ENCODE measurements at regions not wholly inside any gene's neighbourhood (a gene's known extent, or its start where the extent isn't known, plus 50 kb on each side); places are given as distances from the start of the nearest gene placed in this dataset.

DNA sequence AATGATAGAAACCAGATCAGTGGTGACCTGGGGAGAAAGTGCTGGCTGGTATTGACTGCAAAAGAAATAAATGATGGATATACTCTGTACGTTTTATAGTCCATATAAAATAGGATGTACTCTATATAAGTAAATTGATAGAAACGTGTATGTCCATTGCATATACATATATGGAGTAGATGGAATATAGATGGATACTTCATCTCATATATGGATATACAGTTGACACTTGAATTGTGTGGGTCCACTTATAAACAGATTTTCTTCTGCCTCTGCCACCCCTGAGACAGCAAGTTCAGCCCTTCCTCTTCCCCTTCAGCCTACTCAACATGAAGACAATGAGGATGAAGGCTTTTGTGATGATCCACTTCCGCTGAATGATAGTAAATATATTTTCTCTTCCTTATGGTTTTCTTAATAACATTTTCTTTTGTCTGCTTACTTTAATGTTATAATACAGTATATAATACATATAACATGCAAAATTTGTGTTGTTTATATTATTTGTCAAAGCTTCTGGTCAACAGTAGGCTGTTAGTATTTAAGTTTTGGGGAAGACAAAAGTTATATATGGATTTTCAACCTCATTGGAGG lies 76.1 kb upstream of the MYCN start:
- no peaks in the 10 kb centered on the region for H3K4me1 Mint-ChIP-seq
- H3K4me3 Mint-ChIP-seq, result no peak overlapping the region
- H3K27ac Mint-ChIP-seq, result no peak overlapping the region
- H3K27me3 Mint-ChIP-seq, result peaks cover 0 to 5% of the 10 kb centered on the region in 2 donors
- H3K36me3 Mint-ChIP-seq, result no peaks in the 10 kb centered on the region
- H3K9me3 Mint-ChIP-seq, result peaks cover 0 to 5% of the 10 kb centered on the region in 2 donors
- ATAC-seq (replicated peaks), result no peak
- DNase-seq, result no peak

DNA sequence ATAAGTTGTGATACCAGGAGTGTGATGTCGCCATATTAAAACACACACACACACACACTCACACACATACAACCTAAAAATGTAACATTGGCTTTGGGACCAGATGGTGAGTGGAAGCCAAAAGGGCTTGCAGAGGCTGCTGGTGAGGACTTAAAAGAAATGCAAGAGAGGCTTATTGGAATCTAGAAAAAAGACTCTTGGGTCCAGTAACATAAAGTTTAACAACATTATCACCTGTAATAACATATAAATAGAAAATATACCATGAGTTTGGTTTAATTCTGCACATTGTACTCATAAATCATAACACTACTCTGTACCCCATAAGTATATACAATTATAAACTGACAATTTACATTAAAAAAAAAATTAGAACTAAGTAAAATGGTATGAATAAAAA lies 74.4 kb upstream of the MYCN start:
- Mint-ChIP-seq H3K27me3 (peaks cover 0 to 5% of the 10 kb centered on the region in 2 donors), H3K36me3 (no peaks in the 10 kb centered on the region)

DNA sequence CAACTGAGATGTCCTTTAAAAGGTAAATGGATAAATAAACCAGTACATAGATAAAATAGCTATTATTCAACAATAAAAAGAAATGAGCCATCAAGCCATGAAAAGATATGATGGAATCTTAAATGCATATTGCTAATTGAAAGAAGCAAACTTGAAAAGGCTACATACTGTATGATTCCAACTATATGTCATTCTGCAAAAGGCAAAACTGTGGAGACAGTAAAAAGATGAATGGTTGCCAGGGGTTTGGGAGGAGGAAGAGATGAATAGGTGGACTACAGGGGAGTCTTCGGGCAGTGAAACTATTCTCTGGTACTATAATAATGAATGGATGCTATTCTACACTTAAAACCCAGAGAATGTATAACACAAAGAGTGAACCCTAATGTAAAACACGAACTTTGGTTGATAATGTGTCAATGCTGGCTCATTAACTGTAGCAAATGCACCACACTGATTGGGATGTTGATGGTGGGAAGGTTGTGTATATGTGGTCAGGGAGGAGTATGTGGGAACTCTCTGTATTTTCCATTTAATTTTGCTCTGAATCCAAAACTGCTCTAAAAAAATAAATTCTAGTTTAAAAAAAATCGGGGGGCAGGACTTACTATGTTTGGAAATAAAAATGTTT lies 73.7 kb upstream of the MYCN start:
- Mint-ChIP-seq H3K9me3 (peaks cover 7 to 11% of the 10 kb centered on the region in 2 donors), H3K4me1 (no peaks in the 10 kb centered on the region), H3K4me3 (no peak overlapping the region), H3K27me3 (peaks cover 0 to 5% of the 10 kb centered on the region in 2 donors), H3K36me3 (no peaks in the 10 kb centered on the region), H3K27ac (no peak overlapping the region)
- no peak for ATAC-seq (replicated peaks)
- DNase-seq, result no peak

More for the DNA sequence above, 74.4 kb upstream of the MYCN start:
- H3K4me3 Mint-ChIP-seq, result no peak overlapping the region
- peaks cover 2 to 7% of the 10 kb centered on the region in 2 donors for H3K9me3 Mint-ChIP-seq
- H3K4me1 Mint-ChIP-seq, result no peaks in the 10 kb centered on the region
- ATAC-seq (replicated peaks) (no peak), DNase-seq (no peak)
- H3K27ac Mint-ChIP-seq, result no peak overlapping the region

DNA sequence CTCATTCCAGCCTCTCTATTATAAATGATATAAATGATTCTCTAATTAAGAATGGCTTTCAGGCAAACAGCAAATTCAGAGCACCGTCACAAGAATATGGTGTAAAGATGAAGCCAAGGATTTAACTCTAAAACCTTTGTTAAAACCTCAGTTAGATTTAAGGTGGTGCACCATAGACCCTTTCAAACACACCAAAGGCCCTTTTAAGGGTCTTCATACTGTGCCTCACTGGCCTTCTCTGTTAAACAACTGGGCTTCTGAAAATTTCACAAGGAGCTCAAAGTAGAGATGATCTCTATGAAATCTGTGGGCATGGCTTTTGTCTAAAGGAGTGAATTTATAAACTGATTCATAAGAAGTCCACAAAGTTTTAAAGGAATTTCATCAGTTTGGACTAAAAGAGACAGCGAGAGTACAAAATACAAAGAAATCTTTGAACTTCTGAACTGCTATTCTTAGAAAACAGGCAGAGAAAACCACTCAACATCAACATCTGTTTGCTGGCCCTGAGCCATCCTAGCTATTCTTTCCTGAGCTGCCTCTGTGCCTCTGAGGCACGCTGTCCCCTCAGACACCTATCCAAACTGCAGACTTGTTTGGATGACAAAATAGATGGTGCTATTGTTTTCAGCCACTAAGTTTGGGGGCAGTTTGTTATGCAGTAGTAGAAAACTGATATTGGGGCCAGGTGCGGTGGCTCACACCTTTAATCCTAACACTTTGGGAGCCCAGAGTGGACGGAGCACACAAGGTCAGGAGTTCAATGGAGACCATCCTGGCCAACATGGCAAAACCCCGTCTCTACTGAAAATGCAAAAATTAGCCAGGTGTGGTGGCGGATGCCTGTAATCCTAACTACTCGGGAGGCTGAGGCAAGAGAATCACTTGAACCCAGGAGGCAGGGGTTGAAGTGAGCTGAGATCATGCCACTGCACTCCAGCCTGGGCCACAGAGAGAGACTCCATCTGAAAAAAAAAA lies 72.9 kb upstream of the MYCN start:
- Mint-ChIP-seq H3K36me3 (no peaks in the 10 kb centered on the region), H3K27me3 (peaks cover 0 to 5% of the 10 kb centered on the region in 2 donors), H3K4me1 (no peaks in the 10 kb centered on the region), H3K4me3 (no peak overlapping the region), H3K27ac (no peak overlapping the region), H3K9me3 (peaks cover 8 to 12% of the 10 kb centered on the region in 2 donors)
- no peak for ATAC-seq (replicated peaks)
- no peak for DNase-seq

DNA sequence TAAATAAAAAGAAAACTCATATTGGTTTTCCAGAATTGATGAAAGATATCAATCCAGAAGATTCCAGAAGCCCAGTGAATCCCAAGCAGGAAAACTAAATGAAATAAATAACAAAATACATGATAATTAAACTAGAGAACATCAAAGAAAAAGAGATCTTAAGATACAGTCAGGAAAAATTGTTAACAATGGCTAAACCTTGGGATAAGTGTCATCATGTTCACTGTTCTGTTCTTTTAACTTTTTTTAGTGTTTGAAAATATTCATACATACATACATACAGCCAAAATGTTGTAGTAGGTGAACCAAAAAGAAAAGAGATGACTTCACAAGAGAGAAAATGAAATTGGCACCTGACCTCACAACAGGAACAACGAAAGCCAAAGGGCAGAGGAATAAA lies 72.2 kb upstream of the MYCN start:
- Mint-ChIP-seq H3K36me3 (no peaks in the 10 kb centered on the region), H3K9me3 (peaks cover 10 to 13% of the 10 kb centered on the region in 2 donors), H3K4me1 (no peaks in the 10 kb centered on the region), H3K27ac (no peak overlapping the region), H3K4me3 (no peak overlapping the region), H3K27me3 (no peaks in the 10 kb centered on the region)
- ATAC-seq (replicated peaks) (no peak), DNase-seq (no peak)

DNA sequence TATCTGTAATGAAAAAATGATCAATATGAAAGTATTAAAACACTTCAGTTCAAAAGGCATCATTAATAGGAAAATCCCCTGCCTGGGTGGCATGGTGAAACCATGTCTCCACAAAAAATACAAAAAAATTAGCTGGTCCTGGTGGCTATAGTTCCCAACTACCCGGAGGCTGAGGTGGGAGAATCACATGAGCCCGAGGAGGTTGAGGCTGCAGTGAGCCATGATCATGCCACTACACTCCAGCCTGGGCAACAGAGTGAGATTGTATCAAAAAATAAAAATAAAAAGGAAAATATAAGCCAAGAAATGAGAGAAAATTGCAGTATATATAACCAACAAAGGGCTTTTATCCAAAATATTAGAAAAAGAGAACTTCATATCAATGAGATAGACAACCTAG lies 71.6 kb upstream of the MYCN start:
- H3K27ac Mint-ChIP-seq, result no peak overlapping the region

DNA sequence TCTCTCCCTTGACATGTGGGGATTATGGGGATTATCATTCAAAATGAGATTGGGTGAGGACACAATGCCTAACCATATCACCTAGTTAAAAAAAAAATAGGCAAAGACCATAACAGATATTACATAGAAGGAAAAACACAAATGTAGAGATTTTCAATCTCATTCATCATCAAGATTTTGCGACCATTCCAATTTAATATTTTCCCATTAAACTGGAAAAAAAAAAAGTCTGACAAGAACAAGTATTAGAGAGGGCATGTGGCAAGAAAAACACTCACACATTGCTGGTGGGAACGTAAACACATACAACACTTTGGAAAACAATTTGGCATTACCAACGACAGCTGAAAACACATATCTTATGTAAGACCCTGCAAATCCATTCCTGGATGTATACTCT lies 71.0 kb upstream of the MYCN start:
- no peak for DNase-seq
- H3K4me3 Mint-ChIP-seq, result no peak overlapping the region
- peaks cover 10 to 13% of the 10 kb centered on the region in 2 donors for H3K9me3 Mint-ChIP-seq
- H3K27ac Mint-ChIP-seq, result no peak overlapping the region
- H3K36me3 Mint-ChIP-seq, result no peaks in the 10 kb centered on the region
- no peaks in the 10 kb centered on the region for H3K4me1 Mint-ChIP-seq
- ATAC-seq (replicated peaks), result no peak
- H3K27me3 Mint-ChIP-seq, result no peaks in the 10 kb centered on the region

More for the DNA sequence above, 71.6 kb upstream of the MYCN start:
- H3K4me3 Mint-ChIP-seq, result no peak overlapping the region
- ATAC-seq (replicated peaks), result no peak
- H3K4me1 Mint-ChIP-seq, result no peaks in the 10 kb centered on the region
- H3K36me3 Mint-ChIP-seq, result no peaks in the 10 kb centered on the region
- peaks cover 10 to 13% of the 10 kb centered on the region in 2 donors for H3K9me3 Mint-ChIP-seq
- no peak for DNase-seq
- no peaks in the 10 kb centered on the region for H3K27me3 Mint-ChIP-seq

DNA sequence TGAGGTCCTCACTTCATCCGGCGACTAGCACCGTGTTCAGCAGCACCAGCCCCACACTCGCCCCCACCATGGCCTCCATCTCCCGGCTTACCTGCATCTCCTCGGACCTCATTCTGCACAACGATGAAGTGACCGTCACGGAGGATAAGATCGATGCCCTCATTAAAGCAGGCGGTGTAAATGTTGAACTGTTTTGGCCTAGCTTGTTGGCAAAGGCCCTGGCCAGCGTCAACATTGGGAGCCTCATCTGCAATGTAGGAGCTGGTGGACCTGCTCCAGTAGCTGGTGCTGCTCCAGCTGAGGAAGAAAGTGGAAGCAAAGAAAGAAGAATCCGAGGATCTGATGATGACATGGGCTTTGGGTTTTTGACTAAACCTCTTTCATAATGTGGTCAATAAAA lies 70.5 kb upstream of the MYCN start:
- H3K4me3 Mint-ChIP-seq, result no peak overlapping the region
- H3K9me3 Mint-ChIP-seq, result peaks cover 10 to 13% of the 10 kb centered on the region in 2 donors
- H3K4me1 Mint-ChIP-seq, result no peaks in the 10 kb centered on the region
- DNase-seq, result no peak
- H3K36me3 Mint-ChIP-seq, result no peaks in the 10 kb centered on the region
- H3K27ac Mint-ChIP-seq, result no peak overlapping the region
- H3K27me3 Mint-ChIP-seq, result no peaks in the 10 kb centered on the region
- no peak for ATAC-seq (replicated peaks)

DNA sequence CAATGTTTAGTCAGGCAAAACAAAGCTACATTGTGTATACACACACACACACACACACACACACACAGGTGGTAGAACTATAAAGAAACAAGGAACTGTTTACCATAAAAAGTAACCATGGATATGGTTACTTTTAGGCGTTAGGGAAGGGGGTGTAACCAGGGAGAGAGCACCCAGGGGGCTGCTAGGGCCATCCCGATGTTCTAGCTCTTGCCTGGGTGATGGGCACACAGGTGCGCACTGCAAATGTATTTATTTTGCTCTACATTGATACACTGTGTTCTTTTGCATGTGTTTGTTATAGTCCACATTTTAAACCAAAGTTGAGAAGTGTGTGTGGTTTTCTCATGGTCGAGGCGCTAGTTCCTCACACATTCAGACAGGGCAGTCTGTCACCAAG lies 69.8 kb upstream of the MYCN start:
- Mint-ChIP-seq H3K9me3 (peaks cover 10 to 13% of the 10 kb centered on the region in 2 donors), H3K4me3 (no peak overlapping the region), H3K27me3 (no peaks in the 10 kb centered on the region), H3K27ac (no peak overlapping the region), H3K36me3 (no peaks in the 10 kb centered on the region), H3K4me1 (no peaks in the 10 kb centered on the region)
- DNase-seq (no peak), ATAC-seq (replicated peaks) (no peak)

DNA sequence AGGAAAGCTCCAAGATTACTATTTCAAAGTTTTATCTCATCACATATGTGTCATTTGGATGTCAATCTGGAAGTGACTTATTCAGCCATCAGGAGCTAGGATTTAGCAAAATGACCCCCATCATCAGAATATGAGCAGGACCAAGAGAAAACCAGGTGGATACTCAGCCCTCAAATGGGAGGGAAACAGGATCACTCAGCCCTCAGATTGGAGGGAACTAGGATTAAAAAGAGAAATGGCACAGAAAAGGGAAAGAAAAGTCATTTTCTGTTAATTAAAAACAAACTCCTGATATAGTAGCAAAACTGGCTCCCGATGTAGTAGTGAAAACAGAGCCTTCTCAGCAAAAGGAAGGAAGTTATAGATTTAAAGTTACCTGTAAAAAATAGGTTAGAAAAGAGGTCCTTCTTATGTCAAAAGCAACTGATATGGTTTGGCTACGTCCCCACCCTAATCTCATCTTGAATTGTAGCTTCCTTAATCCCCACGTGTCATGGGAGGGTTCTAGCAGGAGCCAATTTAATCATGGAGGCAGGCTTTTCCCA lies 69.0 kb upstream of the MYCN start:
- no peaks in the 10 kb centered on the region for H3K4me1 Mint-ChIP-seq
- no peak overlapping the region for H3K4me3 Mint-ChIP-seq

DNA sequence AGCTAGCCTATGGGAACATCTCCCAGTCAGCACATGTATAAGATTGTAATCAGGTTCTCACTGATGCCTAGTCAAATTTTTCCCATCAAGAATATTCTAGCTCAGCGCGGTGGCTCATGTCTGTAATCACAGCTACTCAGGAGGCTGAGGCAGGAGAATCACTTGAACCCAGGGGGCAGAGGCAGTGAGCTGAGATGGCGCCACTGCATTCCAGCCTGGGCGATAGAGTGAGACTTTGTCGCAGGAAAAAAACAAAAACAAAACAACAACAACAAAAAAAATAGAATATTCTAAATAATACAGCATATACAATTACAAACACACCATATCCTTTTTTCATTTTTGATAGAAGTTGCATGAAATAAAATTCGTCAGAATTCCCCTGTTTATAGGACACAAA lies 67.5 kb upstream of the MYCN start:
- Mint-ChIP-seq H3K27me3 (no peaks in the 10 kb centered on the region), H3K27ac (no peak overlapping the region), H3K36me3 (no peaks in the 10 kb centered on the region), H3K4me1 (no peaks in the 10 kb centered on the region), H3K4me3 (no peak overlapping the region), H3K9me3 (peaks cover 16 to 17% of the 10 kb centered on the region in 2 donors)
- DNase-seq, result no peak
- ATAC-seq (replicated peaks), result no peak

More for the DNA sequence above, 69.0 kb upstream of the MYCN start:
- ATAC-seq (replicated peaks) (no peak), DNase-seq (no peak)
- no peaks in the 10 kb centered on the region for H3K27me3 Mint-ChIP-seq
- H3K9me3 Mint-ChIP-seq, result peaks cover 10 to 13% of the 10 kb centered on the region in 2 donors
- H3K36me3 Mint-ChIP-seq, result no peaks in the 10 kb centered on the region
- no peak overlapping the region for H3K27ac Mint-ChIP-seq

DNA sequence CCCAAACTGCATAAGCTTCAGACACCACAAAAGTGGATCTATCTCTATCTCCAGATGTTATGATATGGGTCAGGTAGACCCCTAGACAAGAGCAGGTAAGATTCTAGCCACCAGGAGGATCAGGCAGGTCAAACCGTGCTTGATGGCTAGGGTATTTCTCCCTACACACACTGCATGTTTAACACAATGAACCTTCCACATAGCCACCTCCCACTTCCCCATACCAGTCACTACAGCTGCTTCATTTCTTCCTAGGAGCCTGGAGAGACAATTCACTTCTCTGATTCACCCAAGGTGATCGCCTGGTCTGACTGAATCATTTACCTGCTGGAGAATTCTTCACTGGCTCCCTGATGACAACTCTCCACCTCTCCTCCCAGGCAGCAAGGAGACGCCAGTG lies 66.0 kb upstream of the MYCN start:
- DNase-seq (no peak), ATAC-seq (replicated peaks) (no peak)
- no peaks in the 10 kb centered on the region for H3K27me3 Mint-ChIP-seq
- H3K4me1 Mint-ChIP-seq, result no peaks in the 10 kb centered on the region
- H3K27ac Mint-ChIP-seq, result no peak overlapping the region
- H3K9me3 Mint-ChIP-seq, result peaks cover 14 to 16% of the 10 kb centered on the region in 2 donors
- no peak overlapping the region for H3K4me3 Mint-ChIP-seq
- no peaks in the 10 kb centered on the region for H3K36me3 Mint-ChIP-seq

DNA sequence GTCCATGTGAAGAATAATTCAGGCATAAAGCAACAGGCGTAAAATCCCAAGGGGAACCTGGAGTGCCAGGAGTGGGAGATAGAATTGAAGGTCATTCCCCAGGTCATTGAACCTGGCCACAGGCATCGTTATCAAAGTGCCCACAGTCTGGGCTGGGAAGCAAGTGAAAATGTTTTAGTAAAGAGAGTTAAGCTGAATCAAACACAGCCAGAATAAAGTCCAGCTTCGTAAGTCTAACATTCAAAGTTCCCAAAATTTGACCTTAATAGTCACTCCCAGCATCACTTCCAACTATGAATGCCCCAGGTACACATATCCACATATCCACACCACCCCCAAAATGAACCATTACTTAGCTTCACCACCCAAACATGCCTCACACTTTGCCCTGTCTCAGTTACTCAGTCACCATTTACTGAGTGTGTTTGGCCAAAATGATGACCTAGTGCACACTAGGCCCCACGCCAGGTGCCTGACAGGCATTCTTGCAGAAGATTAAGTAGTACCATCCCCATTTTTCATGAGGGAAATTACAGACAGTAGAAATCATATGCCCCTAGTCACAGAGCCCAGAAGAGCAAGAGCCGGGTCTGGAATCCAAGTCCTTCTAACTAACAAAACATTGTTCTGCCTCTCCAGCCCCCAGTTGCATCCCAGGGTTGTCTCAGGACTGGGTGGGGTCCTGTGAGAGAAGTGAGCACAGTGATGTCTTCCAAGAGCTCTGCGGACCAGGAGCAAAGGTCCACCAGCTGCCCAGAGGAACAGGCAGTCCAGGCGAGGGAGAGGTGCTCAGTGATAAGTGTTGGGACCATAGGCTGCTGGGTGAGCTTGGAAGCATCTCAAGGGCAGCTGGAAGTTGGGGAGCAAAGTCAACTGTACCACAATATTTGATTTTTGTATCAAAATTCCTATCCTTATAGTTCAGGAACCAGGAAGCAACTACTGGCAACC lies 65.2 kb upstream of the MYCN start:
- Mint-ChIP-seq H3K9me3 (peaks cover 15 to 16% of the 10 kb centered on the region in 2 donors), H3K36me3 (no peaks in the 10 kb centered on the region), H3K27me3 (no peaks in the 10 kb centered on the region), H3K4me3 (no peak overlapping the region), H3K27ac (no peak overlapping the region), H3K4me1 (no peaks in the 10 kb centered on the region)
- ATAC-seq (replicated peaks), result no peak
- DNase-seq, result no peak
